Effector CD4-positive, alpha-beta T cell (primary cell): ENCODE measurements at regions not wholly inside any gene's neighbourhood (a gene's known extent, or its start where the extent isn't known, plus 50 kb on each side); places are given as distances from the start of the nearest gene placed in this dataset.

Source experiments
- DNase-seq: peaks from one replicate; pipeline ENCODE4 v3.0.0-alpha.2; 2020

DNA sequence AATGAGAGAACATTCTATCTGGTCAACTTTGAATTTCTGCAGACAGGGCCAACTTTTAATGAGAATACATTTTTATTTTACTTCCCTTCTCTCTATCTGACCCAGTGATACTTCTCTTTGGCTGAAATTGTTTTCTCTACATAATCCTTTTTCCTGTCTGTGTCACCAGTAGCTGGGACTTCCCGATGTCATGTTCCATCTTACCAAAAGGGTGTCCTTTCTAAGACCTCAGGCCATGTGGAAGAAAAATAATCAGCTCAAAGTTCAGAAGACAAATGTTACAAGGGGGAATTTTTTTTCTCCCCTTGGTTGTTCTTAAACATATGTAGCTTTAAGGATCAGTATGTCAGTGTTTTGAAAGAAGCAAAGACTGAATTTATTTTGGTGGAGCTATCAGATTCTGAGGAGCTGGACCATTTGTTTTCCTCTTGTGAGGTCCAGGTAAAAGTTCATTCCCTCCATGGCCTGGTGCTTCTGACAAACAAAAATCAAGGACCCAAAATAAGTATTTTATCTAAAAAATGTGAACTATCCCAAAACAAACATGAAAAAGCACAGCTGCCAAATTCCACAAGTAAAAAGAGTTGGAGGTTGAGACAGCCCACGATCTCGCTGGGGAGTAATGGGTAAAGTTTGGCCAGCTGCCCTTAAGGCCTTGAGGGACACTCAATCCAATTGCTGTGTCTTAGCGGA lies 859.4 kb upstream of the NR2F2 start:
- DNase-seq: no peak

DNA sequence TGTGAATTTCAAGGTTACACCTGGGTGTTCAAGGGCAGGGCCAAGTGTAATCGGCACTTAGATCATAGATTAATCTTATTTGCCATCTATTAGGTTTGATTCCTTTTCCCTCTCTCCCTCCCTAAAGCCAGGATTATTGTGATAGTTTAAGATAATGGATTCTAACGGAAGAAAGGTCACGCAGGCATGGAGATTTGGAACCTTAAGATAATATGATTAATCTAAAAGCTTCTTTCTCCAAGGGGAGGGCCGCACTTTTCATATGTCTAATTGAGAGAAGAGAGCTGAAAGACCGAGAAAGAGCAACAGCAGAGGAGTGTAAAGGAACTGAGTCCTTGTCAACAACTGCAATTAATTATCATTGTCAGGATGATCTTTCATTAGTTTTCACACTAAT lies 858.8 kb upstream of the NR2F2 start:
- DNase-seq: no peak

DNA sequence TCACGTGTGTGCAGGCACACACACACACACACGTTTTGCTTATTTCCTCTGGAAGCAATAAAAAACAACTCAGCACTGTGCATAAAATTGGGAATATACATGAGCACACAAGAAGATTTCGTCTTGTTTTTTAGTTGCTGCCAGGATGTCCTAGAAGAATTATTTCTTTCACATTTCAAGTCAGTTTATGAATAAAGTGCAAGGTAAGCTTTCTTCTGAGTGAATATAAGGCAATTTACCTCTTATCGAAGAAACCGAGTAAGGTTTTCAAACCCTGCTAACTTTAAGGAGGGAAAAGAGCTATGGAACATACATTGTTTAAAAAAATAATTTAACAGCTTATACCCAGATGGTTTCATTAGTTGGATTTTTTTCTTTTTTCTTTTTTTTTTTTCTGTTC lies 855.4 kb upstream of the NR2F2 start:
- DNase-seq: no peak

DNA sequence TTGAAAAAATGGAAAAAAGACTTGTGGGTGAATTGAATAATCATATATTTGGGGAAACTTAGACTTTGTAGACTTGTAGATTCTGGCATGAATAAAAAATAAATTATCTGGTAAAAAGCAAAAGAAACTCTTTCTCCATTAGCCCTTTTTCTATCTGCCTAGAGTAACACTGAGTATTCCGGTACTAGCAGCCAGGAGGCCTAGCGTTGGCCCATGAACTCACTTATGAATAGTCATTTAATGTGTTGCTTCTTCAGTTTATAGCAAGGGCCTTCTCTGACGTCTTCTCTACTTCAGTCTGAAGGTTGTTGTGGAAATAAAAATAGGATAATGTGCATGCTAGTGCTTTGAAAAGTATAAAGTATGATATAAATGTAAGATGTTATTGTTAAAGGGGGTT lies 851.2 kb upstream of the NR2F2 start:
- DNase-seq: no peak

DNA sequence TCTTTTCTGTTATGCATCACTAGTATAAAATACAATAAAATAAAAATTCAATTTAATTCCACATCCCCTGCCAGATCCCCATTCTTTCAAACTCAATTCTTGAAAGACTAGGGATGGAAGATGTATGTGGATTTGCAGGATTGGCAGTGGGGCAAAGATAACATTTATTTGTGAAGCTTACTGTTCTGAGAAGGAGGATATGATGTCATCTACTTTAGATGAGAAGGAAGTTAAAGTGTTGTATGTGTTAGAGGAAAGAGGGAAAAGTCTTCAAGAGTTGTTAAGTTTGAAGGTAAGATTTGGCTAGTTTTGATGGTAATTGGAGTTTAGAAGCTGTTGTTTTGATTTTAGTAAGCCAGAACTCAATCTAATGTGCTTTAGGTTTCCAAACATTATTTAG lies 845.1 kb upstream of the NR2F2 start:
- DNase-seq: no peak

DNA sequence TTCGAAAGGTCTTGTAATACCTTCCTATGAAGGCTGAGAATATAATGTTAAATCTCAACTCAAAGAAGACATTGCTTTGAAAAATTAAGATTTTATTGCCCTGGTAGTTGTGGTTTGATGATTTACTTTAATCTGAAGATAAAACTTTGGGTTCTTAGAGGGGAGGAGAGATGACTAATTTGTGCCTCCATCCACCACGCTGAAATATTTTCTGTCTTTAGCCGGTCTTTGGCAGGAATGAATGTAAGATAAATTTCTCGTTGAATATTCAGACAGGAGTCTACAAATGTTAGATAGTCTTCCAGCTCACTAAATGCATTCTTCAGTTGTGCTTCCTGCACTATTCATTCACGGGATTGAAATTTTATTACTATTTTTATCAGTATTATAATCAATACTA lies 844.3 kb upstream of the NR2F2 start:
- no peak for DNase-seq

DNA sequence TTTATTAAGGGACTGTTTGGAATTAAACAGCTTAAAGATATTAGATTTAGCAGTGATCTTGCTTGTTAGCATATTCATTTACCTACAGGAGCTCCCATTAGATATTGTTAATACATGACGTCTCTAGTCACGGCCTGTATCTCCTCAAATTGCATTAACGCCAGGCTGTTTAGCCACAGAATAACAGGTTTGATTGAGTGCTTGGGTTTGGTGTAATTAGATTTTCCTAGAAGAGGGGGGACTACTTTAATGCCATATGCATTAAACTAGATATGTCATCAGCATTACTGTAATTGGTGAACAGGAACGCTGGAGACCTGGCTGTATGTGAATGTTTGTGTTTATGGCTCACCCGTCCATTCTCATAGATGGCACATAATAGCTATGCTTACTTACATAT lies 841.4 kb upstream of the NR2F2 start:
- no peak for DNase-seq

DNA sequence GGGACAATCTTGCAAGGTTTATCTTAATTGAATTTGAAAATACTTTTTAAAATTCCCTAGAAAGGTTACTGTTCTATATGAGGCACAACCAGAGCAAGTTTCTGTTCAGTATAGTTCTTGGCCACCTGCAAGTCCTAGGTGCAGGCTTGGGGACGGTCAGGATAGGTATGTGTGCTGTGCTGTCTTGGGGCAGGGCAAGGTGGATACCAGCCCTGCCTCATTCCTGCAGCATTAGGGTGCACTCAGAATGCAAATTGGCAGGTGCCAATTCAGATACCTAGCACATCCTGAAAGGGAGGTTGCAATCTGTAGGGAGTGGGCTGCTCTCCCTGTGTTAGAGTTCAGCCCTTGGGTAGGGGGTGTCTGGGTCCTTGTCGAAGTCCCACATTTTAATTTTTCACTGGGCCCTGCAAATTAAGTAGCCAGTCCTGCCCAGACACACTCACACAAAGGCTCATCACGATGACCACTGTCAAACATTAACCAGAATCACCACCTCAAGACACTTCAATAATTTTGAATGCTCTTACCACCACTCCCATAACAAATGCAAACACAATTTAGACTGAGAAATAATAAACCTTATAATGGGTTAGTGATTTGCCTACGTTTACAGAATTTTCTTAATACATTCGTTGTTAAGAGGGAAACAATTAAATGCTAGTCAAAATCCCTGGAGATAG lies 838.0 kb upstream of the NR2F2 start:
- no peak for DNase-seq

DNA sequence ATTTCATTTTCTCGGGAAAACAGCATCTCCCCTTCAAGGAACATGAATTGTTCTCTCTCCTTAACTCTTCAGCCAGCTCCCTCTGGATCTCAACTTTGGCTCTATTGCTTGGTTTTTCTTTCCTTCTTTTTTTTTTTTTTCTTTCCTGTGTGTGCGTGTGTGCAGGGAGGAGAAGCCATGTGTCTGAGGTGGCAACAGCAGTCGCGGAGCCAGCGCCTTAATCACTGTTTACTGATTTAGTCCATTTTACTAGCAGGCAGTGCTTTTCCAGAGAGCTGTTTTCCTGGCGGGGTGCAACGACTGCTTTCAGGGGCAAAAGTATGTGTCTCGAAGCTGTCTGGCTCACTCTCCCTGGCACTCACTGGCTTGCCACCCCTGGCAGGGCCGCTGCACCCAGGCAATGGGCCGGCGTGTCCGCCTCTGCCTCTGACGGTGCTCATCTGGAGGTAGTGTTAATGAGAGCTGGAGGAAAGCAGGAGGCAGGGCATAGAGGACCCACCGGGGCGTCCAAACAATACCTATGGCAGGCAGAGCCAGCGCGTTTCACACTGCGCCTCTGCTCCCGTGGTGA lies 835.4 kb upstream of the NR2F2 start:
- no peak for DNase-seq

DNA sequence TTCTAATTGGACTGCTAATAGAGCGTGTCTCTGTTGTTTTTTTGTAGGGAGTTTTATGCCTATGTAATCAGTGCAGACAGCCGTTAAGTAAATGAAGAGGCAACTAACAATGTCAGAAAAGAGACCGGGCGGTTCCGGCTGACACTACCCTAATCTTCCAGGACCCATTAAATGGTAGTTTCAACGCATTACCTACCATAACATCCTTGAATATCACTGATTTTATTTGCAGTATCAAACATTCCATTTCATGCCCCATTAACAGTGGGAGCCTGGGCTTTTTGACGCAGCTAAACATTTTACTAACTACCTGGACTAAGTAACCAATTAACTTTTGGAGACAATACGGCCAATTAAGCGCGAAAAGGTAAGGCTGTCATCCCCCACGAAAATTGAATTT lies 832.9 kb upstream of the NR2F2 start:
- DNase-seq: no peak

DNA sequence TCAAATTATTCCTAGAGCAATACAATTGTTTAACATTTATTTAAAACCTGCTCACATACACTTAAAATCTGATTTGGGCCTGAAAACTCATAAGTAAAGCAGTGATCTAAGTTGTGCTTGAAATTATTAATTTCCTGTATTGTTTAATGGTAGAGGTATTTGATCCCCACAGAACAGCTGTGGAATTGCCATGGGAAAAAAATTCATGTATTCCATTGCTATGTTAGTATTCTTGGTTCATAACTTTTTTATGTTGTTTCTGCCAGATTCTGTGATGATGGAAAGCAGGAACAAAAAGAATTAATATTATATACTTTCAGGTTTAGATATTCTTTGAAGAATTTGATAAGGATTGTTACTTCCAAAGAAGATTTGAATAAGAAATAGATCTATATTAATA lies 831.5 kb upstream of the NR2F2 start:
- no peak for DNase-seq

DNA sequence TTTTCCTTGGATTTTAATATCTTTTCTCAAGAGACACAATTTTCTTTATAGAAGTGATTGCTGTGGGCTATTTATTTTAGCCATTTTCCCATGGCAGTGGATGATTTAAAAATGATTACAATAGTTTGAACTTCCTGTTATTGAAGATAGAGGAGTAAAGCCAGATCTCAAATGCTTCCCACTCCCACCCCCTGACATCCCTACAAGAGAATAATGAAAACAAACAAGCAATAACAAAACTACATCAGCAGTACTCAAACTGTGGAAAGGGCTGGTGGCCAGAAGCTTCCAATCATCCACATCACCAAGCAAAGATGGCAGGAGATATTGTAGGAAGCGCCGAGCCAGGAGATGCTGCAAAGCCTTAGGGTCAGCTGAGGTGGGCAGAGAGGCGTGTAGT lies 831.1 kb upstream of the NR2F2 start:
- DNase-seq: no peak

DNA sequence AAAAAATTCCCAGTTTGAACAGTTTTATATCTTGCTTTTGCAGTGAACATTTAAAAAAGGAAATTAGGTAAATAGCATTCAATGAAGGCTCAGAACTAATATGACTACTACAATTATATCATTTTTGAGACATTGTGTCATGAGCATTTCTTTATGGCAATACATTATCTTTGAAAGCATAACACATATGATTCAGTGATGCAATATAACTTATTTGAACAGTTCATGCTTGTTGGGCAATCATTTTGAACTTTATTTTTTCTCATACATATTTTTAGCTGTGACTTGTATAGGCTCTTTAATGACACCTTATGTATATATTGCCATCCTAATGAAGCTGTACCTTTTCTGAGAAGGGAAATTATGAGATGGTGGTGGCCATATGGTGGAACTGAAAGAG lies 828.6 kb upstream of the NR2F2 start:
- DNase-seq: no peak

DNA sequence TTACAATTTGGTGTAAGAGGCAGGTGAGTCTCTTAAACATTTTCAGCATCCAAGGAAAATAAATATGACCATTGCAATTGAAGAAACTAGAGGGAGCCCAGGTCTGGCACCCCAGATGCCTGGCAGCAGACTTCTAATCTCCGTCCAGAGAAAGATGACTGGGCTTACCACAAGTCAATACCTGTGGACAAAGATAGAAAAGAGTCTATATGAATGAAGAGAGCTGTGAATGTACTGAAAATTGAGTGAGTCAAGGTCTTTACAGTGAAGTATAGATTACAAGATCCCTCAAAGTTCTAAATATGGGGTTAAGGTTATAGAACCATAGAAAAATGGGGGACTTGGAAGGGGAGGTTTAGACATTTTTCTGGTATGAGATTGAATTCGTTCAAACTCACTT lies 827.4 kb upstream of the NR2F2 start:
- DNase-seq: no peak

DNA sequence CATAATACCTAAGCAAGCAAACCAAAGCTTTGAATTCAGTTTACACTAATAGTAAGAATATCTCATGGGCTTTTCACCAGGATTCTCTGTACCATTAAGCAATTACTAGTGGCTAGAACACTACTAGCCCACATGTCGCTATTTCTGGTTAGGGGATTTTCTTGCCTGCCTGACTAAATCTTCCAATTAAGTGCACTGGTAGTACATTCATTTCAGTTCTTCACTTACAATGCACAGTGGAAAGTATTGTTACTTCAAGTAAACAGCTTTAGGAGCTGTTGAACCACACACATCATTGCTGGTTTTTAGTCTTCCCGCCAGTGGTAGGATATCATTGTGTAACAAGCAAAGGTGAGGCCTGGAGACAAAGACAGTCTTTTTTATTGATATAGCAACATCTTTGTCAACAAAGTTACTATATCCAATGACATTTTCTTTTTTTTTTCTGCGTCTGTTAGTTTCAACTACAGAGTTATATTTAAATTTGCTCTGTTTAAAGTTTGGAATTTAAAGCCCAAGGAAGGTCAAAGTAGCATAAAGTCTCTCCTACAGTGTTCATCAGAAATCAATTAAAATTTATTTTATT lies 826.8 kb upstream of the NR2F2 start:
- no peak for DNase-seq

DNA sequence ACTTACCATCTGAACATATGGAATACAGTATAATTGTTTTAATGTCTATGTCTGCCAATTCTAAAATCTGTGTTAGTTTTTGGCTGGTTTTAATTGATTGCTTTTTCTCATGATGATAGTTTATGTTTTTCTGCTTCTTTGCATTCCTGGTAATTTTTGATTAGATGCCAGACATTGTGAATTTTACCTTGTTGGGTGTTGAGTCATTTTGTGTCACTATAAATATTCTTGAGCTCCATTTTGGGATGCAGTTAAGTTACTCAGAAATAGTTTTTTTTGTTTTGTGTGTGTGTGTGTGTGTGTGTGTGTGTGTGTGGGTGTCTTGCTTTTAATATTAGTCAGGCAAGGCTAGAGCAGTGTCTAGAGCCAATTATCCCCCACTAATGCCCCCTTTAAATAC lies 818.8 kb upstream of the NR2F2 start:
- no peak for DNase-seq

DNA sequence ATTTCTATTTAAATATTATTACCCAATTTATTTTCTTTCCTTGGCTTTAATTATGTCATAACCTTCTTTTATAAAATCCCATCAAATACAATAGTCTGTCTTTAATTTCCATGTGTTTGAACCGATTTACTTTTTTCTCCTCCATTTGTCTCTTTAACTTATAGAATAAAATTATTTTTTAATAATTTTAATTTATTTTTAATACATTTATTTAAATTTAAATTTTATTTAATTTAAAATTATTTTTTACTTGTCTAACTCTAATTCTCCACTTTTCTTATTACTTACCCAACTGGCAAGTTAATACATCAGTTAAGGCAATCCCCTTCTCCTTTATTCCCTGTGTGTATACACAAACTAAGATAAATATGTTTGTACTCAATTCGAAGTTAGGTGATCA lies 817.6 kb upstream of the NR2F2 start:
- DNase-seq: no peak

DNA sequence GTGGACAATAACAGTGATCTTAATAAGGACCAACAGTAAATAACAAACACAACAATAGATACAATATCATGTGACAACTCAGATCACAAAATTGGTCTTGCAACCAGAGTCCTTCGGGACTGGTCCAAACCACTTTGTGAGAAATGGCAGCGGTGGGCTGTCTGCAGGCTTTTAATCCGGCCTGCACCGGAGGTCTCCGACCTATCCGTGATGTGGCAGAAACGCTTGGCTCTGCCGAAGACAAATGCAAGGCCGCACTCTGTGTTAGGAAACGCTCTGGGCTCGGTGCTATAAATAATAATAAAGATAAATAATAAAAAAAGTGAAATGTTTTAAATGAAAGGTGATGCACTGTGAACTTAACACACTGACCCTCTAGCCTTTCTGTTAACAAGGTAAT lies 810.6 kb upstream of the NR2F2 start:
- no peak for DNase-seq

DNA sequence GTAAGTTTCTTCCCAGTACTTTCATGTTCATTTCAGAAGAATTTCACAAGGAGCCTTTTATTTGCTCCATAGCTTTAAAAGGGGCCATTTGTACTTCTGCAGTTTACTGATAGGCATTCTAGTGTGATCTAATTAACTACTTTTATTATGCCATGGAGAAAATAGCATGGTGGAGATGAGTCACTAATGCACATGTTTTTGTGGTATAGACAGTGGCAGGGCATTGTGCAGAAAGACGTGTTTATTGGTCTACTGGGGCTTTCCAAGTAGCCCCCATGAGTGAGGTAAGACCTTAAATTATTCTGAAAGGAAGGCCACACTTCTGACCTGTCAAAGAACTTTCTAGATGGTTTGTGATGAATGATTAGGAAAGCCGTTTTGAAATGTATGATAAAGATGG lies 810.0 kb upstream of the NR2F2 start:
- DNase-seq: no peak

DNA sequence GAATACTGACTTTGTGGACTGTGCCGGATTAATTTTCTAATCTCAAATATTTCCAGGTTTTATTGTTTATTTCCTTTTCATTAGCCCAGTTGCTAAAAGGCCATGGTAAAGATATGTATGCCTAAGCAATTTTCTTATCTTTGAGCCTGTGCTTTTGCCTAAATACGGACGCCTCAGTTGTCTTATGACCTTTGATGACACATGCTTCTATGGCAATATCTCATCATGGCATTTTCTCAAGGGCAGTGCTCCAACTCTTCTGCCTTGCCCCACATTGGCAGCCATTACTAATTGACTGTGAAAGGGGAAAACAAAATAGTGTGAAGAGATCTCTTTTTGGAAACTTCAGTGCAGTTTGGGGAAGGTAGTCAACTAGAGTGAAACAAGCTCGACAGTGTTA lies 809.6 kb upstream of the NR2F2 start:
- no peak for DNase-seq

DNA sequence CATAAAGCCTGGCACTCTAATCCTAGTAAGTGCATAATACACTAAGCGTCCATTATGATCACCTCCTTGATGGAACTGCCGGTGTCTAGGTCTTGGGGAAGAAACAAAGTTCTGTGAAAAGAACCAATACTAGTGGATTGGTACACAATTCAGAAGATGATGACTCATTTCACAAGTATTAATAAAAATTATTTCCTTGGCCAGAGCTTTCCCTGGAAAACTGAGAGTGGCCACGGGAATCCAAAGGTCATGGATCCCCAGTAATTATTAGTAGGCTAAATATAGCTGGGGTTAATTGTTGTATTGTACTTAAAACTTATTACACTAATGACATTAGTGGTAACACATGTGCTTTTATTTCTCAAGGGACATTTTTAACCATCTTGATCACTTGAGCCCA lies 808.0 kb upstream of the NR2F2 start:
- DNase-seq: no peak

DNA sequence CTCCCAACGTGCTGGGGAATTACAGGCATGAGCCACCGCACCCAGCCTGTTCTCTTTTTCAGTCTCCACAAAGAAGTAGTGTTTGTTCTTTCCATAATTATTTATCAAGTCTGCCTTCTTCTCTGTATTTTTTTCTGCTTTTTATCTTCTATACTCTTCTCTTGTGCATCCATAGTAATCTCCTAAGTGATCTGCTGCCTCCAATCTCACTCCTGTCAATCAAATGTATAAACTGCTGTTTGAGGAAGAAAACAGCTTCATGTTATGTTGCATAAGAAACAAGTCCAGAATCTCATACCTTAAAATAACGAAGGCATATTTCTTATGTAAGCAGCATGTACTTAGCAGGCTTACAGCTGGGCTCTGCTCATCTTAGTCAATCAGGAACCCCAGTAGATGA lies 801.6 kb upstream of the NR2F2 start:
- no peak for DNase-seq

DNA sequence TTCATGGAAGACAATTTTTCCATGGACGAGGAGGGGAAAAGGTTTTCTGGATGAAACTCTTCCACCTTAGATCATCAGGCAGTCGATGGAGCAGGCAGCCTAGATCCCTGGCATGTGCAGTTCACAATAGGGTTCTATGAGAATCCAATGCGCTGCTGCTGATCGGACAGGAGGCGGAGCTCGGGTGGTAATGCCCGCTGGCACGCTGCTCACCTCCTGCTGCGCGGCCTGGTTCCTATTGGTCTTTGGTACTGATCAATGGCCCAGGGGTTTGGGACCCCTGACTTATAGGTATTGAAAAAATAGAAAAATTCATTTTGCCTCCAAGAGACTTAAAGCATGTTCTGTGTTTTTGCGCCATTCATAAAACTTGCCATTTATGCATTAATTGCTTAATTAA lies 793.9 kb upstream of the NR2F2 start:
- DNase-seq: no peak

DNA sequence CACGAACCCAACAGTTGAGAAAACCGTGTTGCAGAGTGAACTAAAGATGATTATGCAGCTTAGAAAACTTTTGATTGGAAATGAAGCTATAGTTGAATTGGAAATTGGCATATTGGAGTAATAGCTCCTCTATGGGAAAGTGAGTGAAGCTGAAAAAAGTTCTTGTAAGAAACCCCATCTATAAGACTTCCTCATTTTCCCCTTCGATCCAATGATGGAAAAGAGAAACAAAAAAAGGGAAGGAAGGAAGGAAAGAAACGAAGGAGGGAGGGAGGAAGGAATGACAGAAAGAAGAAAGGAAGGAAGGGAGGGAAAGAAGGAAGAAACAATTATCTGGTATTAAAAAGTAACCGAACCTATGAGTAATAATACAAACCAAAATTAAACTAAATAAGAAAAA lies 791.8 kb upstream of the NR2F2 start:
- DNase-seq: no peak
